GM19324 (cell line): ENCODE measurements at regions not wholly inside any gene's neighbourhood (a gene's known extent, or its start where the extent isn't known, plus 50 kb on each side); places are given as distances from the start of the nearest gene placed in this dataset.

Experiments used
- ATAC-seq: cut with Tn5 transposase; IDR thresholded peaks from one replicate; pipeline ENCODE4 v1.9.1; 2021; ENCODE audit warnings: mild to moderate bottlenecking, moderate library complexity; ENCODE audit not compliant: unreplicated experiment, low FRiP score

GRCh38 chr3:23103764-23104163 lies 99.4 kb upstream of the UBE2E2 start:
- ATAC-seq: no peak

DNA sequence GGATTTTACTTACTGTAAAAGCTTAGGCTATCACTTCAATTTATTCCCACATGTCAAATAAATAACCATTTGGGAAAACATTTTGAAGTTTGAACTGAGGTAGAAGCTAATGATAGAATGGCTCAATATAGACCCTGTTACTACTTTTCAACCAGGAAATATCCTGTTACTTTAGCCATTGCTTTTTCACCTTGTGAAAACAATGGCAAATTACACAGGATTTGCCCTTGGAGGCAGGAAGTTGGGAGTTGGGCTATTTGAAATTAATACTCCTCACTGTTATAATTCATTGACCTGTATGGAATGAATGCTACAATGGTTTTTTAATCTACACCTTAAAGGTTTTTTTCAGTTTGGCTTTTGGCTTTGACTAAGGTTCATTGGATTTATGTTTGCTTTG lies 98.1 kb upstream of the UBE2E2 start:
- no peak for ATAC-seq

DNA sequence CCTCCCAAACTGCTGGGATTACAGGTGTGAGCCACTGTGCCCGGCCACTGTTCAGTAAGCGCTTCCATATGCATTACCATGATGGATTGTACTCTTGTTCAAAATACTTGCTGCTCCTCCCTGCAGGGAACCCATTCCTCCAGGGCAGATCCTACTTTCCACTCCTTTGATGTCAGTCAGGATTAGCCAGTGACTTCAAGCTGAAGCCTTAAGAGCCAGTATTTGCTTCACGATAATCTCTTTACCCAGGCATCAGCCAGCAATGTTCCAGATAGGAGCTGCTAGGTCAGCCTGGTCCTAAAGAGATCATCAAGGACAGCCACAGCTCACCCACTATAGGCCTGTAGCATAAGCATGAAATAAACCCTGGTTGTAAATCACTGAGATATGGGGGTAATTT lies 96.5 kb upstream of the UBE2E2 start:
- ATAC-seq: no peak

GRCh38 chr3:23107221-23107620 lies 95.9 kb upstream of the UBE2E2 start:
- ATAC-seq: no peak

DNA sequence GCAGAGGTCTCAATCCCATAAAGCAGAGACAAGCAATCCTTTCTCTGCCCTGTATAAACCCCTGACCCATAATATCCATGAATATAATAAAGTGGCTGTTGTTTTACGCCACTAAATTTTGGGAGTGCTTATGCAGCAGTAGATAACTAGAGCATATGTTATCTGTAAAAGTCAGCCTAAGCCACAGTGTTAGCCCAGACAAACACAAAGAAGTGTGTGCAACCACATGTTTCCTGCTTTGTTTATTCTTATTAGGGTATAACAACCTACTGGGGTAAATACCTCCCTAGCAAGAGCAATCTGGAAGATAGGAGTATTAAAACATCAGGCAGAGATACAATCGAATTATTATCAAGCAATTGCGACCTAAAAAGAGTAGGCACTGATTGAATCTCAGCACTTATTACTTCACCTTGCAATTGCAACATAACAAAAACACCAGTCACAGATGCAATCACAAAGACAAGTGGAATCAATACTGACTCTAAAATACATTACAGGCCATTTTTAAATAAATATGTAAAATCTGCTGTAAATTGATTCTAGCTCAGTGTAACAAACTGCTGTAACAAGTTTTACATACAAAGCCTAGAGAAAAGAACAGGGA lies 94.6 kb upstream of the UBE2E2 start:
- ATAC-seq: no peak

DNA sequence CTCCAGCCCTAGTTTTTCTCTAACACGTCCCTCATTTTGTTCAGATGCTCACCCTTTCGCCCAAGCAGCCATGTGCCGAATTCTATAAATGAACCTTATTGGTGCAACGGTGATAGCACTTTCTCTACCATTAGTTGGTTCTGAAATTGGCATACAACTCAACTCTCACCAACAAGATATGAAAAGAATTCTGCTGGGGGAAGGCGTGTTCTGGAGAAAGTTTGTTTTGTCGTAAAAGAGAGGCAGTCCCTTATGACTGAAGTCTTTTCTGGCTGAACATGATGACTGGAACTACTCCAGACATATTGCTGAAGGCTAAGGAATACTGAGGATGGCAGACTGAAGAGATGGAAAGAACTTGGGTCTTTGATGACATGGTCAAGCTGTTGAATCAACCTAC lies 91.8 kb upstream of the UBE2E2 start:
- ATAC-seq: no peak

DNA sequence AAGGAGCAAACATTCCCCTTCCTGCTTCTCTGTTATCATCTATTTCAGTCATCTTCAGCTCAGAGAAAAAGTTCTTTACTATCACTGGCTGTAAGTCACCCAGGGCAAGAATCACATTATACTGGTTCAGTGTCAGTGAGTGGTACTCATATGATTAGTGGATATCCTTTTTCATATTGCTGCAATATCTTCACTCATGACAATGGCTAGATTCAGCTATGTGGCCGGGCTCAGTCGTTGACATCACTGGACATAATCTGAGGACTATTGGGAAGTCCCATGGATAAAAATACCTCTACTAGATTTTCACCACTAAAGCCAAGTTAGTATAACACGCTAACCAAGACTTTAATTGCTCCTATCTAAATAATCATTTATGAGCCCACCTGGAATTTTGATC lies 91.3 kb upstream of the UBE2E2 start:
- ATAC-seq: no peak

- no peak for ATAC-seq
Measured at GRCh38 chr3:23112491-23112890, 90.6 kb upstream of the UBE2E2 start.

DNA sequence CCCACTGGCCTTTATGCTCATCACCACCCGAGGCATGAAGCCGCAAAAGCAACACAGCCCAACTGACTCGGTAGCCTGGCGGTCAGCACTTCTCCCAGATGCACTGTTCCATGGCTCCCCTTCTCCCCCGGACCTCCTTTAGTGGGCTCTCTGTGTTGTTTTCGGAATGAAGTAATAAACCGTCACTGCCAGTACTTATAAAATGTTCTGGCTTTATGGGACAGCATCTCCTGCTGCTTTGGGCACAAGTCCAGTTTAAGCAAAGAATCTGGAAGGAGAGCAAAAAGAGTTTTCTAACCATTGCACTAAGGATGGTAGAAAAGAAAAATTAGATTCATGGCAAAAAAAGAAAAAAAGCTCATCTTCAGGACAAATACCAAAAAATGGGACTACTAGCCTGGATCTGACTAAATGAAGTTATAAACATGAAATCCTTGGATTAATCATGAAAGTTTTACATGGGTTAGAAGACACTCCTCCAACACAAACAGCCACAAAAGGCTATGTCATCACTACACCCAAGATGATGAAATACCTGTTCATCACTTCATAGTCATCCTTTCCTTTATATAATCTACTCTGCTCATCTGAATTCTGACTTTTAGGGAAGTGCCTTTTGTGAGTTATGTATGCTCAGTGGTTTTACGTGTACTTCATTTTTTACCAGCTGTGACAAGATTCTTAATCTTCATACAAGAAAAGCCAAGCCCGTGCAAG lies 89.5 kb upstream of the UBE2E2 start:
- ATAC-seq: no peak

DNA sequence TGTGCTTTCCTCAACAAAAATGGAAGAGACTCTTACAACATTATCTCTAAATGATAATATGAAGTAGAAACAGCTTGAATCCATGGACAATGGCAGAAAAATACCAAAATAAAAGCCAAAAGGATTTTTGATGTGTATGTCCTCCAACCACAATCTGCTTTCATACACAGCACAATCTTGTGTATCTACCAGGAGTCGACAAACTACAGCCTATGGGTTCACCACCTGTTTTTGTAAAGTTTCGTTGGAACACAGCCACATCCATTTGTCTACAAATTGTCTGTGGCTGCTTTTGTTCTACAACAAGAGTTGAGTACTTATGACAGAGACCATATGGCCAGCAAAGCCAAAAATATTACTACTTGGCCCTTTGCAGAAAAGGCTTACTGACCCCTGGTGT lies 88.7 kb upstream of the UBE2E2 start:
- no peak for ATAC-seq

GRCh38 chr3:23115171-23115877 lies 87.8 kb upstream of the UBE2E2 start:
- no peak for ATAC-seq

DNA sequence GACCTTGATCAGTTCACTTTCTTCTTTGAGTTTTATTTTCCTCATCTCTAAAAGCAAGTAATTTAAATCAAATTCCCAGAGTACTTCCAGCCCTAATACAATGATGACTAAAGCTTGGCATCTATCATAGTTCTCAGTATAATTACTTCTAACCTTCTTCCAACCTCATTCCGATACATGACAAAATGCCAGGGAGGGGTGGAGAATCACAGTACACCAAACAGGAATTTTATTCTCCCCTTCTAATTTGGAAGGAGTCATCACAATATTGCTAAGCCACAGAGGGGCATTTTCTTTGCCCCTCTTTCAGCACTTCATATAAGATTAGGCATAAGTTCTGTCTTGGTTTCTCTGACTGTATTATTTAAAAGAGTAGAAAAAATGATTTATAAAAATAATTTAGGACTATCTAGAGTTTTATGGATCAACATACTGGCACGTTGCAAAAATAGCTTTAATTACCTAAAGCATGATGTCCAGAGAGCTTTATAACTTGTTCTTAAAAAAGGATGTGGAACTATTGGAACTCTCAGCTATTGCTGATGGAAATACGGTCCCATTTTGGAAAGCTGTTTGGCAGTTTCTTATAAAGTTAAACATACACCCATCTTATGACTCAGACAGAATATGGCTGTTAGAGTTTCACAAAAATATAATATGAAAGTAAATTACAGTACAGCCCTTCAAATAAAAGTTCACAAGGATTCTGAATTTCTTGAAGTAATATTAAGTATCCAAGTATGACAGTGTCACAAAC lies 86.9 kb upstream of the UBE2E2 start:
- ATAC-seq: no peak

- no peak for ATAC-seq
Measured at GRCh38 chr3:23117856-23118255, 85.3 kb upstream of the UBE2E2 start.

- ATAC-seq: no peak
Measured at GRCh38 chr3:23127196-23127595, 75.9 kb upstream of the UBE2E2 start.

- no peak for ATAC-seq
Measured at GRCh38 chr3:23128655-23129054, 74.5 kb upstream of the UBE2E2 start.

DNA sequence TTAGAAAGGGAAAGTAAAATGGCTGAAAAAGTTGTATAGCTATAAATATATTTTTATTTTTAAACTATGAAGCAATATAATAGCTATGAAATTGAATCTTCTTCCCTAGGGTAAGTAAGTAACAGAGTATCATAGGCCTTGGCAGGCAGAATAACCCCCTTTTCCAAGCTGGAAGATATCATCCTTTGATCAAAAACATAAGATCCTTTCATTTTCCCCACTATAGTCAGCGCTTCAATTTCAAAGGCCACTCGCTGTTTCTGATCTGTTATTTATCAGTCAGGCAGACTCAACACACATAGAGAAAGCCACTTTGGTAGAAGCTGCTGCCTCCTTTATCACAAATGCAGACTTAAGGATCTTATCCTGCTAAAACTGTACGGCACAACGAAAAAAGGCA lies 74.0 kb upstream of the UBE2E2 start:
- no peak for ATAC-seq

GRCh38 chr3:23129817-23130216 lies 73.3 kb upstream of the UBE2E2 start:
- peak; percentile 71 for ATAC-seq

- no peak for ATAC-seq
Measured at GRCh38 chr3:23130406-23130805, 72.7 kb upstream of the UBE2E2 start.

- no peak for ATAC-seq
Measured at GRCh38 chr3:23135026-23135785, 67.9 kb upstream of the UBE2E2 start.

GRCh38 chr3:23136054-23136453 lies 67.1 kb upstream of the UBE2E2 start:
- no peak for ATAC-seq
